Vagina (tissue), 2 donors: ENCODE measurements at regions not wholly inside any gene's neighbourhood (a gene's known extent, or its start where the extent isn't known, plus 50 kb on each side); places are given as distances from the start of the nearest gene placed in this dataset.
"Not testable (repeated sequence)": the region's sequence is repeated elsewhere in the genome, so short reads cannot be mapped to it uniquely, and the experiment has no call there.

ENCODE experiments used
- POLR2A ChIP-seq, 2 donors: fragments of 450-650 bp; IDR thresholded peaks; one replicate each; pipeline ENCODE4 v1.6.1; 2017; ENCODE audit warnings: antibody characterized with exemption in 2 of 2, mild to moderate bottlenecking in 2 of 2, moderate library complexity in 2 of 2
- POLR2AphosphoS5 ChIP-seq, 2 donors: sonication (generic); formaldehyde crosslinking; IDR thresholded peaks; one replicate each; pipeline ENCODE4 v1.9.0; 2017; ENCODE audit warnings: antibody characterized with exemption in 2 of 2, mild to moderate bottlenecking in 2 of 2, low read depth in 1 of 2; ENCODE audit not compliant: insufficient read depth in 1 of 2
- TF ChIP-seq, protein P1 (sequence below), 3 experiments: fragments of 450-650 bp in 2 of 3; fragments of 200-600 bp in 1 of 3; sonication (generic) in 1 of 3; IDR thresholded peaks; one replicate each; pipeline ENCODE4 v1.5.1; 2017 to 2019; ENCODE audit warnings: antibody characterized with exemption in 3 of 3, mild to moderate bottlenecking in 2 of 3, moderate library complexity in 2 of 3

DNA sequence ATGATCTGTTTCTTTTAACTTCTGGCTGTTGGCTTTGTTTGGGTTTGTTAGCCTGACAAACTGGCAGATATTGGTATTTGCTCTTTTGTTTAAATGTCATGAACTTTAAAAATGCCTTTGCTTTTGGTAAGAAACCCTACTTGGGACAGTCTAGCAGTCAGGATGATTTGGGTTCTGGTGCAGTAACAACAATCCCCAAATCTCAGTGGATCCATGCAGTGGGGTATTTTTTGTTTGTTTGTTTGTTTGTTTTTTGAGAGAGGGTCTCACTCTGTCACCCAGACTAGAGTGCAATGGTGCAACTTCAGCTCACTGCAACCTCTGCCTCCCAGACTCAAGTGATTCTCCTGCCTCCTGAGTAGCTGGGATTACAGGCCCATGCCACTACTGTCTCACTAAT is 120.9 kb downstream of the ART5 start:
- TF ChIP-seq, protein P1, sequence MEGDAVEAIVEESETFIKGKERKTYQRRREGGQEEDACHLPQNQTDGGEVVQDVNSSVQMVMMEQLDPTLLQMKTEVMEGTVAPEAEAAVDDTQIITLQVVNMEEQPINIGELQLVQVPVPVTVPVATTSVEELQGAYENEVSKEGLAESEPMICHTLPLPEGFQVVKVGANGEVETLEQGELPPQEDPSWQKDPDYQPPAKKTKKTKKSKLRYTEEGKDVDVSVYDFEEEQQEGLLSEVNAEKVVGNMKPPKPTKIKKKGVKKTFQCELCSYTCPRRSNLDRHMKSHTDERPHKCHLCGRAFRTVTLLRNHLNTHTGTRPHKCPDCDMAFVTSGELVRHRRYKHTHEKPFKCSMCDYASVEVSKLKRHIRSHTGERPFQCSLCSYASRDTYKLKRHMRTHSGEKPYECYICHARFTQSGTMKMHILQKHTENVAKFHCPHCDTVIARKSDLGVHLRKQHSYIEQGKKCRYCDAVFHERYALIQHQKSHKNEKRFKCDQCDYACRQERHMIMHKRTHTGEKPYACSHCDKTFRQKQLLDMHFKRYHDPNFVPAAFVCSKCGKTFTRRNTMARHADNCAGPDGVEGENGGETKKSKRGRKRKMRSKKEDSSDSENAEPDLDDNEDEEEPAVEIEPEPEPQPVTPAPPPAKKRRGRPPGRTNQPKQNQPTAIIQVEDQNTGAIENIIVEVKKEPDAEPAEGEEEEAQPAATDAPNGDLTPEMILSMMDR (IDR thresholded peaks at IDR 0.05) = not testable (repeated sequence)
- not testable (repeated sequence) for TF ChIP-seq POLR2A (IDR thresholded peaks at IDR 0.05); POLR2AphosphoS5 (IDR thresholded peaks at IDR 0.05; ENCODE audit: insufficient read depth in 1 of 2, low read depth in 1 of 2)
